Keratinocyte (primary cell): ENCODE measurements at regions not wholly inside any gene's neighbourhood (a gene's known extent, or its start where the extent isn't known, plus 50 kb on each side); places are given as distances from the start of the nearest gene placed in this dataset.

ENCODE experiments used
- EZH2 ChIP-seq: IDR thresholded peaks from one replicate; pipeline ENCODE4 v1.6.1; 2012; ENCODE audit warnings: inconsistent platforms, mild to moderate bottlenecking, low read length, moderate library complexity
- TF ChIP-seq, protein P1 (sequence below), 3 experiments: IDR thresholded peaks in 1 of 3; conservative IDR thresholded peaks in 1 of 3; optimal IDR thresholded peaks in 1 of 3; 2 replicates in 2 of 3; 3 replicates in 1 of 3; pipeline versions ENCODE3 to v1.5.1; 2011; ENCODE audit warnings: low read length in 3 of 3, mild to moderate bottlenecking in 3 of 3, moderate library complexity in 2 of 3, control low read depth in 1 of 3, inconsistent platforms in 1 of 3; ENCODE audit not compliant: insufficient read depth in 2 of 3; ENCODE audit errors: extremely low read depth in 1 of 3

DNA sequence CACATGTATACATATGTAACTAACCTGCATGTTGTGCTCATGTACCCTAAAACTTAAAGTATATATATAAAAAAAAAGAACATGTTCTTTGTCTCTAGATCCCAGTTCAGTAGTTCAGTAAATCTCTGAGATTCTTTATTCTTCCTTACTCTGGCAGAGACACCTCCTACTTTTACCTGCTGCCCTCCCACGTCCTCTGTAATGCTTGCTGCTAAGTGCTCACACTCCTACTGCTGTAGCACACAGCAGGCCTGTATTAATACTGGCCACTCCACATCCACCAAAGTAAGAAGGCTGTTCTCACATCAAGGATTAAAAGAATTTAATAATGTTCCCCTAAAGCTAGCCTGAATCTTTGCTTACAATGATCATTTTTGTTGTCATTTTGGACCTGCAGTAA lies 648.4 kb upstream of the EYS start:
- TF ChIP-seq, protein P1, sequence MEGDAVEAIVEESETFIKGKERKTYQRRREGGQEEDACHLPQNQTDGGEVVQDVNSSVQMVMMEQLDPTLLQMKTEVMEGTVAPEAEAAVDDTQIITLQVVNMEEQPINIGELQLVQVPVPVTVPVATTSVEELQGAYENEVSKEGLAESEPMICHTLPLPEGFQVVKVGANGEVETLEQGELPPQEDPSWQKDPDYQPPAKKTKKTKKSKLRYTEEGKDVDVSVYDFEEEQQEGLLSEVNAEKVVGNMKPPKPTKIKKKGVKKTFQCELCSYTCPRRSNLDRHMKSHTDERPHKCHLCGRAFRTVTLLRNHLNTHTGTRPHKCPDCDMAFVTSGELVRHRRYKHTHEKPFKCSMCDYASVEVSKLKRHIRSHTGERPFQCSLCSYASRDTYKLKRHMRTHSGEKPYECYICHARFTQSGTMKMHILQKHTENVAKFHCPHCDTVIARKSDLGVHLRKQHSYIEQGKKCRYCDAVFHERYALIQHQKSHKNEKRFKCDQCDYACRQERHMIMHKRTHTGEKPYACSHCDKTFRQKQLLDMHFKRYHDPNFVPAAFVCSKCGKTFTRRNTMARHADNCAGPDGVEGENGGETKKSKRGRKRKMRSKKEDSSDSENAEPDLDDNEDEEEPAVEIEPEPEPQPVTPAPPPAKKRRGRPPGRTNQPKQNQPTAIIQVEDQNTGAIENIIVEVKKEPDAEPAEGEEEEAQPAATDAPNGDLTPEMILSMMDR (optimal IDR thresholded peaks at IDR 0.05 in 1 of 3, IDR thresholded peaks at IDR 0.05 in 1 of 3, conservative IDR thresholded peaks at IDR 0.05 in 1 of 3; ENCODE audit: extremely low read depth in 1 of 3, insufficient read depth in 2 of 3, low read length in 3 of 3) = no peak
- no peak for TF ChIP-seq EZH2
